Central memory CD8-positive, alpha-beta T cell (primary cell): ENCODE measurements at regions not wholly inside any gene's neighbourhood (a gene's known extent, or its start where the extent isn't known, plus 50 kb on each side); places are given as distances from the start of the nearest gene placed in this dataset.

Source experiments
- ATAC-seq: fragments of 150-1000 bp; cut with Tn5 transposase; replicated peaks from 2 replicates; pipeline ENCODE4 v1.10.0; 2022; ENCODE audit warnings: mild to moderate bottlenecking, moderate FRiP score, moderate number of reproducible peaks; ENCODE audit not compliant: poor library complexity, severe bottlenecking; ENCODE audit errors: extremely low read depth
- DNase-seq, 2 donors: peaks; one replicate each; pipeline ENCODE4 v3.0.0; 2021; ENCODE audit warnings: low spot score in 2 of 2
- H3K27ac Mint-ChIP-seq: one replicate; pipeline ENCODE4 v1.8.0; 2022; ENCODE audit warnings: low read depth, mild to moderate bottlenecking, moderate library complexity, mixed read lengths
- H3K27me3 Mint-ChIP-seq: one replicate; pipeline ENCODE4 v1.8.0; 2022; ENCODE audit warnings: mixed read lengths
- H3K36me3 Mint-ChIP-seq: one replicate; pipeline ENCODE4 v1.8.0; 2022; ENCODE audit warnings: mild to moderate bottlenecking, moderate library complexity, mixed read lengths; ENCODE audit not compliant: insufficient read depth
- H3K4me1 Mint-ChIP-seq: one replicate; pipeline ENCODE4 v1.8.0; 2022; ENCODE audit warnings: mixed read lengths
- H3K4me3 Mint-ChIP-seq: one replicate; pipeline ENCODE4 v1.8.0; 2022; ENCODE audit warnings: mild to moderate bottlenecking, moderate library complexity, mixed read lengths
- H3K9me3 Mint-ChIP-seq: one replicate; pipeline ENCODE4 v1.8.0; 2022; ENCODE audit warnings: mixed read lengths

GRCh38 chr5:143933451-143933850 is 121.5 kb downstream of the HMHB1 start:
- Mint-ChIP-seq H3K4me1 (peaks cover 5% of the 10 kb centered on the region), H3K27me3 (peaks cover 46% of the 10 kb centered on the region), H3K4me3 (no peak overlapping the region), H3K9me3 (peaks cover 7% of the 10 kb centered on the region), H3K36me3 (no peaks in the 10 kb centered on the region), H3K27ac (no peak overlapping the region)
- no peak for ATAC-seq
- DNase-seq, result no peak

GRCh38 chr5:143934821-143935220 is 122.9 kb downstream of the HMHB1 start:
- Mint-ChIP-seq H3K36me3 (no peaks in the 10 kb centered on the region), H3K9me3 (peaks cover 12% of the 10 kb centered on the region), H3K4me3 (no peak overlapping the region), H3K27me3 (peaks cover 46% of the 10 kb centered on the region), H3K4me1 (peaks cover 5% of the 10 kb centered on the region), H3K27ac (no peak overlapping the region)
- ATAC-seq (no peak), DNase-seq (no peak)

GRCh38 chr5:143938230-143938629 is 126.3 kb downstream of the HMHB1 start:
- DNase-seq (no peak), ATAC-seq (no peak)
- Mint-ChIP-seq H3K4me3 (no peak overlapping the region), H3K36me3 (no peaks in the 10 kb centered on the region), H3K4me1 (peaks cover 5% of the 10 kb centered on the region), H3K27me3 (peaks cover 29% of the 10 kb centered on the region), H3K9me3 (peaks cover 12% of the 10 kb centered on the region), H3K27ac (no peak overlapping the region)

GRCh38 chr5:143946837-143947236 is 134.9 kb downstream of the HMHB1 start:
- DNase-seq (no peak), ATAC-seq (no peak)
- Mint-ChIP-seq H3K27me3 (peaks cover 57% of the 10 kb centered on the region), H3K4me1 (no peaks in the 10 kb centered on the region), H3K27ac (no peak overlapping the region), H3K4me3 (no peak overlapping the region), H3K36me3 (no peaks in the 10 kb centered on the region), H3K9me3 (peaks cover 20% of the 10 kb centered on the region)

GRCh38 chr5:143947313-143947712 is 135.4 kb downstream of the HMHB1 start:
- Mint-ChIP-seq H3K27me3 (peaks cover 57% of the 10 kb centered on the region), H3K9me3 (peaks cover 20% of the 10 kb centered on the region), H3K36me3 (no peaks in the 10 kb centered on the region), H3K4me3 (no peak overlapping the region), H3K4me1 (no peaks in the 10 kb centered on the region), H3K27ac (no peak overlapping the region)
- no peak for ATAC-seq
- DNase-seq, result no peak

- peaks cover 9% of the 10 kb centered on the region for H3K9me3 Mint-ChIP-seq
Observed at GRCh38 chr5:143952809-143953208, 140.8 kb downstream of the HMHB1 start.

GRCh38 chr5:143953851-143954250 is 141.9 kb downstream of the HMHB1 start:
- Mint-ChIP-seq H3K4me1 (no peaks in the 10 kb centered on the region), H3K4me3 (no peak overlapping the region), H3K27ac (no peak overlapping the region), H3K9me3 (peaks cover 9% of the 10 kb centered on the region), H3K27me3 (peaks cover 61% of the 10 kb centered on the region), H3K36me3 (no peaks in the 10 kb centered on the region)
- no peak for ATAC-seq
- no peak for DNase-seq

More at GRCh38 chr5:143952809-143953208, 140.8 kb downstream of the HMHB1 start:
- ATAC-seq, result no peak
- no peak for DNase-seq
- no peak overlapping the region for H3K4me3 Mint-ChIP-seq
- no peak overlapping the region for H3K27ac Mint-ChIP-seq
- H3K36me3 Mint-ChIP-seq, result no peaks in the 10 kb centered on the region
- H3K4me1 Mint-ChIP-seq, result no peaks in the 10 kb centered on the region
- peaks cover 61% of the 10 kb centered on the region for H3K27me3 Mint-ChIP-seq

- H3K9me3 Mint-ChIP-seq, result no peaks in the 10 kb centered on the region
- H3K4me1 Mint-ChIP-seq, result no peaks in the 10 kb centered on the region
- peaks cover 48% of the 10 kb centered on the region for H3K27me3 Mint-ChIP-seq
- no peaks in the 10 kb centered on the region for H3K36me3 Mint-ChIP-seq
- H3K4me3 Mint-ChIP-seq, result no peak overlapping the region
- DNase-seq (no peak), ATAC-seq (no peak)
- H3K27ac Mint-ChIP-seq, result no peak overlapping the region
Observed at GRCh38 chr5:143955141-143955540, 143.2 kb downstream of the HMHB1 start.

GRCh38 chr5:143957455-143957854 is 145.5 kb downstream of the HMHB1 start:
- no peak for DNase-seq

GRCh38 chr5:143962201-143962600 is 150.2 kb downstream of the HMHB1 start:
- Mint-ChIP-seq H3K4me3 (no peak overlapping the region), H3K4me1 (no peaks in the 10 kb centered on the region), H3K27ac (no peak overlapping the region), H3K9me3 (no peaks in the 10 kb centered on the region), H3K27me3 (peaks cover 14% of the 10 kb centered on the region), H3K36me3 (no peaks in the 10 kb centered on the region)
- DNase-seq (no peak), ATAC-seq (no peak)

More at GRCh38 chr5:143957455-143957854, 145.5 kb downstream of the HMHB1 start:
- peaks cover 37% of the 10 kb centered on the region for H3K27me3 Mint-ChIP-seq
- H3K27ac Mint-ChIP-seq, result no peak overlapping the region
- no peak overlapping the region for H3K4me3 Mint-ChIP-seq
- no peaks in the 10 kb centered on the region for H3K4me1 Mint-ChIP-seq
- H3K36me3 Mint-ChIP-seq, result no peaks in the 10 kb centered on the region
- no peak for ATAC-seq
- no peaks in the 10 kb centered on the region for H3K9me3 Mint-ChIP-seq

- no peak overlapping the region for H3K27ac Mint-ChIP-seq
Observed at GRCh38 chr5:143964919-143965318, 153.0 kb downstream of the HMHB1 start.

GRCh38 chr5:143966280-143966679 is 154.3 kb downstream of the HMHB1 start:
- peaks cover 21% of the 10 kb centered on the region for H3K27me3 Mint-ChIP-seq
- no peaks in the 10 kb centered on the region for H3K4me1 Mint-ChIP-seq
- no peak overlapping the region for H3K27ac Mint-ChIP-seq
- no peaks in the 10 kb centered on the region for H3K36me3 Mint-ChIP-seq
- ATAC-seq (no peak), DNase-seq (no peak)
- H3K9me3 Mint-ChIP-seq, result no peaks in the 10 kb centered on the region
- no peak overlapping the region for H3K4me3 Mint-ChIP-seq

More at GRCh38 chr5:143964919-143965318, 153.0 kb downstream of the HMHB1 start:
- Mint-ChIP-seq H3K4me1 (no peaks in the 10 kb centered on the region), H3K36me3 (no peaks in the 10 kb centered on the region), H3K9me3 (no peaks in the 10 kb centered on the region), H3K27me3 (peaks cover 9% of the 10 kb centered on the region), H3K4me3 (no peak overlapping the region)
- no peak for ATAC-seq
- DNase-seq, result no peak

GRCh38 chr5:143968071-143968878 is 156.3 kb downstream of the HMHB1 start:
- Mint-ChIP-seq H3K4me3 (no peak overlapping the region), H3K27ac (no peak overlapping the region), H3K36me3 (no peaks in the 10 kb centered on the region), H3K4me1 (no peaks in the 10 kb centered on the region), H3K27me3 (peaks cover 35% of the 10 kb centered on the region), H3K9me3 (no peaks in the 10 kb centered on the region)
- no peak for DNase-seq
- ATAC-seq, result no peak
